DOHH2 (cell line): ENCODE measurements at regions not wholly inside any gene's neighbourhood (a gene's known extent, or its start where the extent isn't known, plus 50 kb on each side); places are given as distances from the start of the nearest gene placed in this dataset.

ENCODE experiments used
- CTCF ChIP-seq: fragments of 200-600 bp; sonication (generic); IDR thresholded peaks from one replicate; pipeline ENCODE4 v1.5.1; 2014; ENCODE audit warnings: antibody characterized with exemption, mild to moderate bottlenecking, low read depth, low read length; ENCODE audit not compliant: poor library complexity, severe bottlenecking
- EZH2phosphoT487 ChIP-seq: fragments of 200-600 bp; sonication (generic); IDR thresholded peaks from 2 replicates; pipeline ENCODE4 v1.6.1; 2017; ENCODE audit warnings: borderline replicate concordance, mild to moderate bottlenecking, antibody characterized with exemption, low read length, moderate library complexity, mixed read lengths

- TF ChIP-seq CTCF (no peak), EZH2phosphoT487 (no peak)
These were observed 1826.3 kb upstream of the IGFBP7 start for GRCh38 chr4:58936436-58936835.
